H9 (cell line): ENCODE measurements at regions not wholly inside any gene's neighbourhood (a gene's known extent, or its start where the extent isn't known, plus 50 kb on each side); places are given as distances from the start of the nearest gene placed in this dataset.

ENCODE experiments used
- DNase-seq: peaks from one replicate; pipeline ENCODE4 v3.0.0-alpha.2; 2017
- H2AFZ ChIP-seq: one replicate; pipeline ENCODE4 v1.6.1; 2013; ENCODE audit warnings: mild to moderate bottlenecking, low read length, control low read depth, moderate library complexity
- H2AK5ac ChIP-seq: 2 replicates; pipeline ENCODE4 v1.6.1; 2013; ENCODE audit warnings: low read length, control low read depth, mixed read lengths; ENCODE audit not compliant: insufficient read length
- H2BK120ac ChIP-seq: one replicate; pipeline ENCODE4 v1.6.1; 2013; ENCODE audit warnings: low read depth, mild to moderate bottlenecking, low read length, control low read depth, inconsistent platforms; ENCODE audit not compliant: poor library complexity, severe bottlenecking
- H2BK12ac ChIP-seq: 2 replicates; pipeline ENCODE4 v1.6.1; 2013; ENCODE audit warnings: low read length, control low read depth, mixed read lengths, low read depth; ENCODE audit not compliant: insufficient read length
- H2BK15ac ChIP-seq: 2 replicates; pipeline ENCODE4 v1.6.1; 2013; ENCODE audit warnings: low read depth, low read length, control low read depth
- H2BK20ac ChIP-seq: one replicate; pipeline ENCODE4 v1.6.1; 2013; ENCODE audit warnings: low read depth, mild to moderate bottlenecking, low read length, control low read depth, inconsistent platforms; ENCODE audit not compliant: poor library complexity, severe bottlenecking
- H2BK5ac ChIP-seq: 2 replicates; pipeline ENCODE4 v1.6.1; 2013; ENCODE audit warnings: low read length, control low read depth, mixed read lengths; ENCODE audit not compliant: insufficient read length
- H3K14ac ChIP-seq: 2 replicates; pipeline ENCODE4 v1.6.1; 2013; ENCODE audit warnings: low read length, control low read depth; ENCODE audit not compliant: insufficient read depth
- H3K18ac ChIP-seq: 2 replicates; pipeline ENCODE4 v1.6.1; 2013; ENCODE audit warnings: low read depth, mild to moderate bottlenecking, mixed read lengths, low read length, control low read depth; ENCODE audit not compliant: insufficient read length
- H3K23ac ChIP-seq: 2 replicates; pipeline ENCODE4 v1.6.1; 2013; ENCODE audit warnings: low read length, control low read depth, mixed read lengths, low read depth; ENCODE audit not compliant: insufficient read length
- H3K23me2 ChIP-seq: 2 replicates; pipeline ENCODE4 v1.6.1; 2013; ENCODE audit warnings: low read depth, mild to moderate bottlenecking, mixed read lengths, low read length, control low read depth; ENCODE audit not compliant: insufficient read length, poor library complexity, severe bottlenecking
- H3K27ac ChIP-seq: 2 replicates; pipeline ENCODE4 v1.5.1; 2013; ENCODE audit warnings: low read length, control low read depth, mixed read lengths, low read depth; ENCODE audit not compliant: insufficient read length
- H3K27me3 ChIP-seq: 2 replicates; pipeline ENCODE4 v1.6.1; 2013; ENCODE audit warnings: low read length, control low read depth, inconsistent platforms; ENCODE audit not compliant: insufficient read depth
- H3K4ac ChIP-seq: 2 replicates; pipeline ENCODE4 v1.6.1; 2013; ENCODE audit warnings: low read depth, mild to moderate bottlenecking, control low read depth, inconsistent platforms, low read length, moderate library complexity
- H3K4me1 ChIP-seq: 2 replicates; pipeline ENCODE4 v1.6.1; 2013; ENCODE audit warnings: low read length, control low read depth, inconsistent platforms; ENCODE audit not compliant: insufficient read depth
- H3K4me2 ChIP-seq: 2 replicates; pipeline ENCODE4 v1.6.1; 2013; ENCODE audit warnings: low read length, control low read depth, mixed read lengths; ENCODE audit not compliant: insufficient read length, insufficient read depth
- H3K56ac ChIP-seq: 2 replicates; pipeline ENCODE4 v1.6.1; 2013; ENCODE audit warnings: low read depth, mild to moderate bottlenecking, mixed read lengths, low read length, control low read depth; ENCODE audit not compliant: insufficient read length
- H3K79me1 ChIP-seq: 2 replicates; pipeline ENCODE4 v1.6.1; 2013; ENCODE audit warnings: low read depth, mild to moderate bottlenecking, moderate library complexity, low read length, control low read depth, inconsistent platforms; ENCODE audit not compliant: insufficient read depth, poor library complexity, severe bottlenecking
- H3K79me2 ChIP-seq: 2 replicates; pipeline ENCODE4 v1.6.1; 2013; ENCODE audit warnings: low read length, control low read depth, inconsistent platforms; ENCODE audit not compliant: insufficient read depth
- H3K9ac ChIP-seq: 2 replicates; pipeline ENCODE4 v1.6.1; 2013; ENCODE audit warnings: low read length, control low read depth, mixed read lengths; ENCODE audit not compliant: insufficient read length; ENCODE audit errors: extremely low read depth
- H3K9me3 ChIP-seq: one replicate; pipeline ENCODE4 v1.6.1; 2013; ENCODE audit warnings: low read depth, low read length, inconsistent platforms; ENCODE audit not compliant: control insufficient read depth
- H3T11ph ChIP-seq: one replicate; pipeline ENCODE4 v1.6.1; 2013; ENCODE audit warnings: mild to moderate bottlenecking, low read length, control low read depth, inconsistent platforms
- H4K20me1 ChIP-seq: one replicate; pipeline ENCODE4 v1.6.1; 2013; ENCODE audit not compliant: control insufficient read depth, insufficient read length, insufficient read depth
- H4K5ac ChIP-seq: 2 replicates; pipeline ENCODE4 v1.6.1; 2013; ENCODE audit warnings: low read depth, mild to moderate bottlenecking, mixed read lengths, low read length, control low read depth; ENCODE audit not compliant: insufficient read length
- H4K8ac ChIP-seq: replicated peaks from 2 replicates; pipeline ENCODE4 v1.6.1; 2013; ENCODE audit warnings: low read length, control low read depth, mixed read lengths, low read depth; ENCODE audit not compliant: insufficient read length
- H4K91ac ChIP-seq: 2 replicates; pipeline ENCODE4 v1.6.1; 2013; ENCODE audit warnings: low read depth, mild to moderate bottlenecking, moderate library complexity, mixed read lengths, low read length, control low read depth; ENCODE audit not compliant: insufficient read length
- H3K27ac Mint-ChIP-seq, 3 experiments: 2 replicates in 2 of 3; 3 replicates in 1 of 3; pipeline ENCODE4 v1.8.0; 2020 to 2021; ENCODE audit warnings: mixed read lengths in 3 of 3, mild to moderate bottlenecking in 1 of 3, moderate library complexity in 1 of 3
- H3K27me3 Mint-ChIP-seq: 2 replicates; pipeline ENCODE4 v1.8.0; 2021; ENCODE audit warnings: low read depth, mild to moderate bottlenecking, moderate library complexity, mixed read lengths
- H3K36me3 Mint-ChIP-seq, 3 experiments: 2 replicates in 2 of 3; 3 replicates in 1 of 3; pipeline ENCODE4 v1.8.0; 2020 to 2021; ENCODE audit warnings: low read depth in 3 of 3, mixed read lengths in 3 of 3; ENCODE audit not compliant: insufficient read depth in 1 of 3
- H3K4me1 Mint-ChIP-seq, 2 experiments: 2 replicates each; pipeline ENCODE4 v1.8.0; 2020; ENCODE audit warnings: mixed read lengths in 2 of 2
- H3K4me3 Mint-ChIP-seq, 2 experiments: 2 replicates in 1 of 2; 3 replicates in 1 of 2; pipeline ENCODE4 v1.8.0; 2020 to 2021; ENCODE audit warnings: mild to moderate bottlenecking in 2 of 2, mixed read lengths in 2 of 2, moderate library complexity in 1 of 2
- H3K9me3 Mint-ChIP-seq, 2 experiments: 2 replicates in 1 of 2; 3 replicates in 1 of 2; pipeline ENCODE4 v1.8.0; 2020; ENCODE audit warnings: mild to moderate bottlenecking in 2 of 2, mixed read lengths in 2 of 2, moderate library complexity in 1 of 2
- WGBS: extraction: QIAGEN DNeasy Blood & Tissue Kit; methylation state at CpG from one replicate; pipeline ENCODE4 v1.1.7; 2013; ENCODE audit warnings: missing lambda C conversion rate, low lambda C conversion rate, mixed read lengths; ENCODE audit not compliant: insufficient read length; ENCODE audit errors: extremely low coverage; 5-methylcytosine and 5-hydroxymethylcytosine counted together
- TF ChIP-seq, protein P1 (sequence below): fragments of 200-600 bp; sonication (generic); conservative IDR thresholded peaks from 3 replicates; pipeline ENCODE4 v1.8.0; 2021; ENCODE audit warnings: antibody characterized with exemption, mild to moderate bottlenecking

DNA sequence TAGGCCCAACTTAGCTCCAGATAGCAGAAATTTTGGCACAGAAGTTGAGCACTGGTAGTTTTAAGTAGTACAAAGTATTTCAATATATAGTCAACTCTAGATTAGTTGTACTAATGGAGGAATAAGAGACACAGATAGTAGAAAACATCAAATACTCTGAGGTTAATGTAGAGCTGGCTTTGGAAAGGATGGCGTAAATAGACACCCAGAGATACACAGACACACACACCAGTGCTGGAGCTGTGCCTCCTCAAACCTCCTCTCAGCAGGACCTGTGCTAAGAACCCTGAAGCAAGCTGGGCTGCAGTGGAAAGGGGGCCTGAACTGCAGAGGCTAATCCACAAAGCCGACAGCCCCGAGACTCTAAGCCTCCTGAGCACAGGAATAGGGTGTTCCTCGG is 67.0 kb upstream of the EDEM3 start:
- Histone ChIP-seq H4K8ac (no peak overlapping the region), H3K4me1 (no peaks in the 10 kb centered on the region), H2BK20ac (no peak overlapping the region), H3K4me2 (no peak overlapping the region), H2BK12ac (no peak overlapping the region), H3K9me3 (no peaks in the 10 kb centered on the region), H3K27ac (no peak overlapping the region), H2AK5ac (no peak overlapping the region), H4K20me1 (peaks cover 2% of the 10 kb centered on the region), H3K79me1 (no peaks in the 10 kb centered on the region), H3K23ac (no peak overlapping the region), H4K5ac (no peak overlapping the region), H3K23me2 (no peaks in the 10 kb centered on the region), H3K27me3 (no peaks in the 10 kb centered on the region), H3K9ac (no peak overlapping the region), H2AFZ (no peak overlapping the region), H2BK5ac (no peak overlapping the region), H3K56ac (no peak overlapping the region), H4K91ac (no peak overlapping the region), H3K14ac (no peak overlapping the region; the same call in 1 of the 2 replicates), H3K18ac (no peak overlapping the region), H2BK15ac (no peak overlapping the region), H3K4ac (no peak overlapping the region), H2BK120ac (no peak overlapping the region), H3T11ph (no peak overlapping the region), H3K79me2 (no peaks in the 10 kb centered on the region)
- H3K27ac Mint-ChIP-seq, result no peak overlapping the region; a peak in 1 of 7 replicates
- H3K27me3 Mint-ChIP-seq, result no peaks in the 10 kb centered on the region; the same call in 1 of the 2 replicates
- WGBS, result no CpG with 5 or more reads among the region's 4 CpGs
- DNase-seq, result no peak
- TF ChIP-seq, protein P1, sequence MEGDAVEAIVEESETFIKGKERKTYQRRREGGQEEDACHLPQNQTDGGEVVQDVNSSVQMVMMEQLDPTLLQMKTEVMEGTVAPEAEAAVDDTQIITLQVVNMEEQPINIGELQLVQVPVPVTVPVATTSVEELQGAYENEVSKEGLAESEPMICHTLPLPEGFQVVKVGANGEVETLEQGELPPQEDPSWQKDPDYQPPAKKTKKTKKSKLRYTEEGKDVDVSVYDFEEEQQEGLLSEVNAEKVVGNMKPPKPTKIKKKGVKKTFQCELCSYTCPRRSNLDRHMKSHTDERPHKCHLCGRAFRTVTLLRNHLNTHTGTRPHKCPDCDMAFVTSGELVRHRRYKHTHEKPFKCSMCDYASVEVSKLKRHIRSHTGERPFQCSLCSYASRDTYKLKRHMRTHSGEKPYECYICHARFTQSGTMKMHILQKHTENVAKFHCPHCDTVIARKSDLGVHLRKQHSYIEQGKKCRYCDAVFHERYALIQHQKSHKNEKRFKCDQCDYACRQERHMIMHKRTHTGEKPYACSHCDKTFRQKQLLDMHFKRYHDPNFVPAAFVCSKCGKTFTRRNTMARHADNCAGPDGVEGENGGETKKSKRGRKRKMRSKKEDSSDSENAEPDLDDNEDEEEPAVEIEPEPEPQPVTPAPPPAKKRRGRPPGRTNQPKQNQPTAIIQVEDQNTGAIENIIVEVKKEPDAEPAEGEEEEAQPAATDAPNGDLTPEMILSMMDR, result no peak
- H3K36me3 Mint-ChIP-seq, result peaks cover 19 to 28% (median 22%) of the 10 kb centered on the region in 3 experiments
- H3K4me3 Mint-ChIP-seq, result no peak overlapping the region
- H3K4me1 Mint-ChIP-seq, result peaks cover 0 to 4% of the 10 kb centered on the region in 2 experiments; a peak in 1 of 4 replicates
- H3K9me3 Mint-ChIP-seq, result peaks cover 6% of the 10 kb centered on the region in 2 experiments
